ENCODE measurements at regions not wholly inside any gene's neighbourhood (a gene's known extent, or its start where the extent isn't known, plus 50 kb on each side); places are given as distances from the start of the nearest gene placed in this dataset.
A peak's percentile ranks its signal among the peaks of the same experiment; 100 is the strongest.
"Not testable (repeated sequence)": the region's sequence is repeated elsewhere in the genome, so short reads cannot be mapped to it uniquely, and the experiment has no call there.

DNA sequence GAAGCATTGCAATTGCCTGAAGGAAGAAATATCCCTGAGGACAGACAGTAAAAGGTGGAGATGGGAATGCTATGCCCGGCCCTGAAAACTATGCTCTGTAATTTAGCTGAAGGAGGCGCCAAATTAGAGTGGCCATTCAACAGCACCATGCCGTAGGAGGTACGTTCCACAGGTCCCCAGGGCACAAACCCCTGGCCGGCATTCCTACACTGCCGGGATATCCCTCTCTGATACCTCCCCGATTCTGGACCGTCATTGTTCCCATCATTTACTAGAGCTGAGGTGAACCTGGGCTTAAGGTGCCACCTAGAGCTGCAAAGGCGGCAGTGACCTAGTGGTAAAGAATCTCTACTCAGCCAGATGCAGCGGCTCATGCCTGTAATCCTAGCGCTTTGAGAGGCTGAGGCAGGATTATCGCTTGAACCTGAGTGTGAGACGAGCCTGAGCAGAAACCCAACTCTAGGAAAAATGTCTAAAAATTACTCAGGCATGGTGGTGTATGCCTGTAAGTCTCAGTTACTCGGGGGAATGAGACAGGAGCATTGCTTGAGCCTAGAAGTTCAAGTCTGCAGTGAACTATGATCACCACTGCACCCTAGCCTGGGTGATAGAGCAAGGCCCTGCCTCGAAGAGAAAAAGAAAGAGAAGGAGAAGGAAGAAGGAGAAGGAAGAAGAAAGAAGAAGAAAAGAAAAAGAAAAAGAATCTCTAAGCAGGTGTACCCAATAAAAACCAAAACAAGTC, 53.0 kb upstream of the TNKS2 start:
- DNase-seq (ENCODE audit: extremely low read depth, low read depth): no peak
- H3K4me3 ChIP-seq (replicated peaks; ENCODE audit: low read depth, low read length): no peak overlapping the region
- TF ChIP-seq, protein P1, sequence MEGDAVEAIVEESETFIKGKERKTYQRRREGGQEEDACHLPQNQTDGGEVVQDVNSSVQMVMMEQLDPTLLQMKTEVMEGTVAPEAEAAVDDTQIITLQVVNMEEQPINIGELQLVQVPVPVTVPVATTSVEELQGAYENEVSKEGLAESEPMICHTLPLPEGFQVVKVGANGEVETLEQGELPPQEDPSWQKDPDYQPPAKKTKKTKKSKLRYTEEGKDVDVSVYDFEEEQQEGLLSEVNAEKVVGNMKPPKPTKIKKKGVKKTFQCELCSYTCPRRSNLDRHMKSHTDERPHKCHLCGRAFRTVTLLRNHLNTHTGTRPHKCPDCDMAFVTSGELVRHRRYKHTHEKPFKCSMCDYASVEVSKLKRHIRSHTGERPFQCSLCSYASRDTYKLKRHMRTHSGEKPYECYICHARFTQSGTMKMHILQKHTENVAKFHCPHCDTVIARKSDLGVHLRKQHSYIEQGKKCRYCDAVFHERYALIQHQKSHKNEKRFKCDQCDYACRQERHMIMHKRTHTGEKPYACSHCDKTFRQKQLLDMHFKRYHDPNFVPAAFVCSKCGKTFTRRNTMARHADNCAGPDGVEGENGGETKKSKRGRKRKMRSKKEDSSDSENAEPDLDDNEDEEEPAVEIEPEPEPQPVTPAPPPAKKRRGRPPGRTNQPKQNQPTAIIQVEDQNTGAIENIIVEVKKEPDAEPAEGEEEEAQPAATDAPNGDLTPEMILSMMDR (IDR thresholded peaks at IDR 0.05; ENCODE audit: low read depth, low read length, missing control alignments): peak; percentile 31

DNA sequence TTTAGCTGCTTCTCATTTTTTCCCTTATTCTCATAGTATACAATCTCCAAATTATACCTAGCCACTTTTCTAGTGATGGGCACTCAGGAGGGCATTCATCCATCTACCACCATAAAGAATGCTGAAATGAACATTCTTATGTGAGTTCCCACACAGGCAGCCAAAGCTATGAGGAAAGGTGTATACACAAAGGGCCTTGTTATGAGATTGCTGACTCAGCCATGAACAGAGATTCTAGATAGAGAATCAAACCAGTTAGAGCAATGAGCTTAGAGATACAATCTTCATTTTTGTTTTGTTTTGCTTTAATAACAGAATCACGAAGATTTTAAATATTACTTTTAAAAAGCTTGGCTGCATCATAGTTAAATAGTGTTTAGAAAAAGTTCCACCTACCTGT, 54.8 kb upstream of the TNKS2 start:
- no peak for DNase-seq (ENCODE audit: extremely low read depth, low read depth)
- TF ChIP-seq, protein P1 (IDR thresholded peaks at IDR 0.05; ENCODE audit: low read depth, low read length, missing control alignments): no peak

DNA sequence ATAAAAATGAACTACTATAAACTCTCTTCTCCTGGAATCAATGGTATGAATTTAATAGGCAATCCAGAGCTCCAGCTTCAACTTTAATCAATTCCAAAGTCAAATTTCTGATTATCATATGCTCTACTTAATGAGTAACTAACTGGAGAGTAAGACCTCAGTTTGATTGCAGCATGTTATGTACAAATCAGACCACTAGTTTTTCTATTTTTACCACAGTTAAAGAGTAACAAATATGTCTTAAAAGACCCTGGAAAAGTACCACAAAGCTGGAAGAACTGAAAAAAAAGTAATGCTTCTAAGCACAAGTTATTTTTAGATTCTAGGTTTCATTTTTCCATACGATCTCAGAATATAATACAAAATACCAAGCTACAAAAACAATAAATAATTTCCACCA, 56.0 kb upstream of the TNKS2 start:
- no peak for DNase-seq (ENCODE audit: extremely low read depth, low read depth)
- no peak overlapping the region for H3K4me3 ChIP-seq (replicated peaks; ENCODE audit: low read depth, low read length)
- TF ChIP-seq, protein P1 (IDR thresholded peaks at IDR 0.05; ENCODE audit: low read depth, low read length, missing control alignments): no peak

More for the DNA sequence above, 54.8 kb upstream of the TNKS2 start:
- H3K4me3 ChIP-seq (replicated peaks; ENCODE audit: low read depth, low read length): no peak overlapping the region

DNA sequence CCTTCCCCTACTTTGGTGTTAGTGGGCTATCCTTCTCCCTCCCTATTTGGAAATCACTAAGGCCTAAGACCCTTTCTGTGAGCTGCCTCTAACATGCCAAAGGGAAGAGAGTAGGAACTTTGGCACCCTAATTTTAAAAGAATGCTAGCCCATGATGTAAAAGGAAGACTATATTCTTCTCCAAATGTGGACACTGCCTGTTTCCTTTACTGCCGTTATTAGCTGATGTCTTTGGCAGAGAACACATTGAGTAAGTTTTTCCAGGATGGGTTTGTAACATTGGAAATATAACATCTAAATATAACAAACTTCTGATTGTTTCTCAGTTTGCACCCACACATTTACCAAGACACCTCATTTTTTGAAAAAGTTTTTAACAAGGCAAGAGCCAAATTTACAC, 56.9 kb upstream of the TNKS2 start:
- TF ChIP-seq, protein P1 (IDR thresholded peaks at IDR 0.05; ENCODE audit: low read depth, low read length, missing control alignments): no peak
- no peak for DNase-seq (ENCODE audit: extremely low read depth, low read depth)
- H3K4me3 ChIP-seq (replicated peaks; ENCODE audit: low read depth, low read length): no peak overlapping the region

DNA sequence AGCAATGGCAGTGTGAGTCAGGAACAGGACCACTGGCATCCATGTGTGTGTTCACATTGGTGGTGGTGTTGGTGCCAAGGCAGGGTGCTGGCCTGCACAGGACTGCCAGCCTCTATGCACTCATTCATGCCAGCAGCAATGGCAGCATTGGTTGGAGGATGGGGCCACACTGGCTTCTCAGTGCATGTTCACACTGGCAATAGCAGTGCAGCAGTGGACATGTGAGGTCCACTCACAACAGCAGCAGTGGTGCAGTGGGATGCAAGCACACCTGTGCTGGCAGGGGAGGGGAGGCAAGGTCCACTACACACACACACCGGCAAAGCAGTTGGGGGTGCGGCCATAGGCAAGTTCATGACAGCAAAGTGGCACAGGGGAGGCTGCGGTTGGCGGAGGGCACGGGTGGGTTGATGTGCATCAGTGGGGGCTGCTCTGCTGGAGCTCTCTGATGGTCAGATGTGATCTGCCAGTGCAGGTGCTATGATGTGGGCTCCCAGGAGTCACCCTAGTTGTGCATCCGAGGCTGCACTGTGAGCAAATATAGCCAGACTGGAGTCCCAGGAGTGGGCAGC, 57.8 kb upstream of the TNKS2 start:
- H3K4me3 ChIP-seq (replicated peaks; ENCODE audit: low read depth, low read length): no peak overlapping the region
- DNase-seq (ENCODE audit: extremely low read depth, low read depth): no peak
- TF ChIP-seq, protein P1 (IDR thresholded peaks at IDR 0.05; ENCODE audit: low read depth, low read length, missing control alignments): no peak

DNA sequence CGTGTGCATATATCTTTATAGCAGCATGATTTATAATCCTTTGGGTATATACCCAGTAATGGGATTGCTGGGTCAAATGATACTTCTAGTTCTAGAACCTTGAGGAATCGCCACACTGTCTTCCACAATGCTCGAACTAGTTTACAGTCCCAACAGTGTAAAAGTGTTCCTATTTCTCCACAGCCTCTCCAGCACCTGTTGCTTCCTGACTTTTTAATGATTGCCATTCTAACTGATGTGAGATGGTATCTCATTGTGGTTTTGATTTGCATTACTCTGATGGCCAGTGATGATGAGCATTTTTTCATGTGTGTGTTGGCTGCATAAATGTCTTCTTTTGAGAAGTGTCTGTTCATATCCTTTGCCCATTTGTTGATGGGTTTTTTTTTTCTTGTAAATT, 66.0 kb upstream of the TNKS2 start:
- DNase-seq (ENCODE audit: extremely low read depth, low read depth); H3K4me3 ChIP-seq (replicated peaks; ENCODE audit: low read depth, low read length): not testable (repeated sequence)

DNA sequence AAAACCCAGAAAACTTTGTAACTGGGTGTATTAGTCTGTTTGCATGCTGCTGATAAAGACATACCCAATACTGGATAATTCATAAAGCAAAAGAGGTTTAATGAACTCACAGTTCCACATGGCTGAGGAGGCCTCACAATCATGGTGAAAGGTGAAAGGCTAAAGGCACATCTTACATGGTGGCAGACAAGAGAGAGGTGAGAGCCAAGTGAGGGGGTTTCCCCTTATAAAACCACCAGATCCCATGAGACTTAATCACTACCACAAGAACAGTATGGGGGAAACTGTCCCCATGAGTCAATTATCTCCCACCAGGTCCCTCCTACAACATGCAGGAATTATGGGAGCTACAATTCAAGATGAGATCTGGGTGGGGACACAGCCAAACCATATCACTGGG, 68.9 kb upstream of the TNKS2 start:
- DNase-seq (ENCODE audit: extremely low read depth, low read depth); H3K4me3 ChIP-seq (replicated peaks; ENCODE audit: low read depth, low read length): not testable (repeated sequence)

DNA sequence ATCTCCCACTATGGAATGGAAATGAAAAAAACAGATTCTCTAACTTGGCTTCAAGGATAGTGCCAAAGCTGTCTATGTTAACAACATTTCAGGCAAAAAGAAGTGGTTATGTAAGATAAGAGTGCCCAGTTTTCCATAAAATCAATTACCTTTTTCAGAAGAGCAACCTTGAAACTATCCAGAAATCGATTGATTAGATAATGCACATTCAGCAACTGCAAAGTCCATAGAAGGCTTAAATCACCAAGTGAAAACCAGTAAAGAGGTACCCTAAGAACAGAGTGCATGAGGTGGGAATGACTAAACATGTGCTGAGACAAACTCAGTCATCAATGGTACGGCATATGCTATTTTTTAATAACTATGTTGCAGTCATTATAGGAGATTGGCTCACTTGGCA, 71.9 kb upstream of the TNKS2 start:
- no peak overlapping the region for H3K4me3 ChIP-seq (replicated peaks; ENCODE audit: low read depth, low read length)
- TF ChIP-seq, protein P1 (IDR thresholded peaks at IDR 0.05; ENCODE audit: low read depth, low read length, missing control alignments): no peak
- DNase-seq (ENCODE audit: extremely low read depth, low read depth): no peak

Measured in HFF-Myc (cell line).